Astrocyte (in vitro differentiated cells and primary cell): ENCODE measurements at regions not wholly inside any gene's neighbourhood (a gene's known extent, or its start where the extent isn't known, plus 50 kb on each side); places are given as distances from the start of the nearest gene placed in this dataset.

Experiments used
- CTCF ChIP-seq: IDR thresholded peaks from 2 replicates; pipeline ENCODE4 v1.5.1; 2011; ENCODE audit warnings: low read depth, mild to moderate bottlenecking, inconsistent platforms, low read length, moderate library complexity; ENCODE audit not compliant: insufficient read depth
- EZH2 ChIP-seq: IDR thresholded peaks from 2 replicates; pipeline ENCODE4 v1.6.1; 2012; ENCODE audit warnings: mild to moderate bottlenecking, low read length, inconsistent platforms; ENCODE audit not compliant: insufficient read depth

- TF ChIP-seq CTCF (no peak), EZH2 (no peak)
Observed at GRCh38 chr12:19778797-19779196, 339.5 kb downstream of the AEBP2 start.
